ENCODE measurements at regions not wholly inside any gene's neighbourhood (a gene's known extent, or its start where the extent isn't known, plus 50 kb on each side); places are given as distances from the start of the nearest gene placed in this dataset.

- H3K4me3 ChIP-seq (ENCODE audit: low read depth in 1 of 2, low read length in 2 of 2): no peak overlapping the region
- no peak overlapping the region for H3K27ac ChIP-seq (ENCODE audit: low read depth in 2 of 2, low read length in 1 of 2)
- no peaks in the 10 kb centered on the region for H3K4me1 ChIP-seq (ENCODE audit: control insufficient read depth in 2 of 2, insufficient read depth in 2 of 2, low read length in 1 of 2)
- WGBS, 2 donors: 66 to 77% methylated on average over 2 of the region's 2 CpGs
- no peaks in the 10 kb centered on the region for H3K9me3 ChIP-seq (ENCODE audit: control insufficient read depth in 2 of 2, insufficient read depth in 1 of 2, low read depth in 1 of 2, low read length in 1 of 2)
- no peaks in the 10 kb centered on the region for H3K36me3 ChIP-seq (ENCODE audit: control insufficient read depth in 2 of 2, insufficient read depth in 2 of 2, low read length in 1 of 2)
- H3K27me3 ChIP-seq (ENCODE audit: control insufficient read depth in 1 of 2, insufficient read depth in 2 of 2, low read length in 2 of 2): no peaks in the 10 kb centered on the region
Observed at GRCh38 chr5:167624053-167624452, 667.4 kb upstream of the WWC1 start.

- Histone ChIP-seq H3K27me3 (ENCODE audit: control insufficient read depth in 1 of 2, insufficient read depth in 2 of 2, low read length in 2 of 2) (no peaks in the 10 kb centered on the region), H3K4me3 (ENCODE audit: low read depth in 1 of 2, low read length in 2 of 2) (no peak overlapping the region), H3K9me3 (ENCODE audit: control insufficient read depth in 2 of 2, insufficient read depth in 1 of 2, low read depth in 1 of 2, low read length in 1 of 2) (no peaks in the 10 kb centered on the region), H3K4me1 (ENCODE audit: control insufficient read depth in 2 of 2, insufficient read depth in 2 of 2, low read length in 1 of 2) (no peaks in the 10 kb centered on the region), H3K36me3 (ENCODE audit: control insufficient read depth in 2 of 2, insufficient read depth in 2 of 2, low read length in 1 of 2) (no peaks in the 10 kb centered on the region), H3K27ac (ENCODE audit: low read depth in 2 of 2, low read length in 1 of 2) (no peak overlapping the region)
- WGBS, 2 donors: 77 to 79% methylated on average over 8 of the region's 8 CpGs
Observed at GRCh38 chr5:167626341-167627123, 664.9 kb upstream of the WWC1 start.

DNA sequence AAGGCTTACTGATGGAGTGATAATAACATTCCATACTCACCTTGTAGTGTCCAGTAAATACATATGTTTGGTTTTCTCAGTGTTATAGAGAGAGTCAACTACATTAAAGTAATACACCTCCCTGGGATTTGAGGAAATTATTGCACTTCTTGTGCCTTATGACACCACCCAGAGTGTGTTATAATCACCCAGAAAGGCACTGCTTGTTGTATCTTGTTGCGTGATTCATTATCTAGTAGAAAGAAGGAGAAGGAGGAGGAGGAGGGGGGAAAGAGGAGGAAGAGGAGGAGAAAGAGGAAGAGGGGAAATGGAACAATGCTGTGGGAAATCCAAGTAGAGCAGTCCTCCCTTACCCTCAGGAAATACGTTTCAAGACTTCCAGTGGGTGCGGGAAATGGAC, 661.8 kb upstream of the WWC1 start:
- no peak overlapping the region for H3K27ac ChIP-seq (ENCODE audit: low read depth in 2 of 2, low read length in 1 of 2)
- no peaks in the 10 kb centered on the region for H3K36me3 ChIP-seq (ENCODE audit: control insufficient read depth in 2 of 2, insufficient read depth in 2 of 2, low read length in 1 of 2)
- 62 to 85% methylated on average over 3 of the region's 3 CpGs for WGBS, 2 donors
- no peaks in the 10 kb centered on the region for H3K4me1 ChIP-seq (ENCODE audit: control insufficient read depth in 2 of 2, insufficient read depth in 2 of 2, low read length in 1 of 2)
- H3K9me3 ChIP-seq (ENCODE audit: control insufficient read depth in 2 of 2, insufficient read depth in 1 of 2, low read depth in 1 of 2, low read length in 1 of 2): no peaks in the 10 kb centered on the region
- no peak overlapping the region for H3K4me3 ChIP-seq (ENCODE audit: low read depth in 1 of 2, low read length in 2 of 2)
- H3K27me3 ChIP-seq (ENCODE audit: control insufficient read depth in 1 of 2, insufficient read depth in 2 of 2, low read length in 2 of 2): no peaks in the 10 kb centered on the region

DNA sequence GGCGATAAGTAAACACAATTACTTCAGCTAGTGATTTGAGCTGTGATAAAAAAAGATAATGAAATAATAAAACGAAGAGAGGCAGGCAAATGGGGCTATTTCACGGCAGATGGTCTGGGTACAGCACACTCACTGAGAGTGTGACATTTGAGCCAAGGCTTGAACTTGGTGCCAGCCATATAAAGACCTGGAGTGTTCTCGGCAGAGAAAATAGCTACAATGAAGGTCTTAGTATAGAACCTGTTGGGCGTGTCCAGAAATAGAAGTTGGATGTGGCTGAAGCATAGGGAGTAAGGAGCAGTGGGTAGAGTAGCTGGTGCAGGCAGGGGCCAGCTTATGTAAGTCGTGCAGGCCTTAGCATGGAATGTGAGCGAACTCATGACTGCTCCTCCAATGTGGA, 660.3 kb upstream of the WWC1 start:
- Histone ChIP-seq H3K36me3 (ENCODE audit: control insufficient read depth in 2 of 2, insufficient read depth in 2 of 2, low read length in 1 of 2) (no peaks in the 10 kb centered on the region), H3K4me3 (ENCODE audit: low read depth in 1 of 2, low read length in 2 of 2) (no peak overlapping the region), H3K27me3 (ENCODE audit: control insufficient read depth in 1 of 2, insufficient read depth in 2 of 2, low read length in 2 of 2) (no peaks in the 10 kb centered on the region), H3K4me1 (ENCODE audit: control insufficient read depth in 2 of 2, insufficient read depth in 2 of 2, low read length in 1 of 2) (no peaks in the 10 kb centered on the region), H3K27ac (ENCODE audit: low read depth in 2 of 2, low read length in 1 of 2) (no peak overlapping the region), H3K9me3 (ENCODE audit: control insufficient read depth in 2 of 2, insufficient read depth in 1 of 2, low read depth in 1 of 2, low read length in 1 of 2) (no peaks in the 10 kb centered on the region)
- 83 to 86% methylated on average over 7 of the region's 7 CpGs for WGBS, 2 donors

DNA sequence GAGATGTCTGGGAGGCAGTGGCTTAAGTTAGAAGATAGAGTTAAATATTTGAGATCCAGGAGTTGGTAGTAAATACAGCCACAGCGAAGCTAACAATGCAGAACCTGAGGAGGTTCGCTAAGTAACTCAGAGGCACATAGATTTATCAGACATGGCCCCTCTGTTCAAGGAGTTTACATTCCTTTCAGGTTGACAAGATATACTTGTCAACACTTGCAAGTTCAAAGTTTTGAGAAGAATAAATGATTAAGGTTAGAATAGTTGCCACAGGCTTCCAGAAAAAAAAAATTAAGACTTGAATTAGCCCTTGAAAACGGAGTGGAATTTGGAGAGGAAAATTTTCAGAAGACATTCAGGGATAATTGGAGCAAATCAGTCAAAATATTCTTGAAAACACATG, 658.3 kb upstream of the WWC1 start:
- 34 to 39% methylated on average over 3 of the region's 3 CpGs for WGBS, 2 donors
- Histone ChIP-seq H3K4me1 (ENCODE audit: control insufficient read depth in 2 of 2, insufficient read depth in 2 of 2, low read length in 1 of 2) (no peaks in the 10 kb centered on the region), H3K4me3 (ENCODE audit: low read depth in 1 of 2, low read length in 2 of 2) (no peak overlapping the region), H3K9me3 (ENCODE audit: control insufficient read depth in 2 of 2, insufficient read depth in 1 of 2, low read depth in 1 of 2, low read length in 1 of 2) (no peaks in the 10 kb centered on the region), H3K36me3 (ENCODE audit: control insufficient read depth in 2 of 2, insufficient read depth in 2 of 2, low read length in 1 of 2) (no peaks in the 10 kb centered on the region), H3K27ac (ENCODE audit: low read depth in 2 of 2, low read length in 1 of 2) (no peak overlapping the region), H3K27me3 (ENCODE audit: control insufficient read depth in 1 of 2, insufficient read depth in 2 of 2, low read length in 2 of 2) (no peaks in the 10 kb centered on the region)

GRCh38 chr5:167633931-167634341, 657.5 kb upstream of the WWC1 start:
- no peaks in the 10 kb centered on the region for H3K9me3 ChIP-seq (ENCODE audit: control insufficient read depth in 2 of 2, insufficient read depth in 1 of 2, low read depth in 1 of 2, low read length in 1 of 2)
- 37 to 42% methylated on average over 2 of the region's 2 CpGs for WGBS, 2 donors
- no peak overlapping the region for H3K4me3 ChIP-seq (ENCODE audit: low read depth in 1 of 2, low read length in 2 of 2)
- H3K36me3 ChIP-seq (ENCODE audit: control insufficient read depth in 2 of 2, insufficient read depth in 2 of 2, low read length in 1 of 2): no peaks in the 10 kb centered on the region
- no peaks in the 10 kb centered on the region for H3K27me3 ChIP-seq (ENCODE audit: control insufficient read depth in 1 of 2, insufficient read depth in 2 of 2, low read length in 2 of 2)
- no peak overlapping the region for H3K27ac ChIP-seq (ENCODE audit: low read depth in 2 of 2, low read length in 1 of 2)
- no peaks in the 10 kb centered on the region for H3K4me1 ChIP-seq (ENCODE audit: control insufficient read depth in 2 of 2, insufficient read depth in 2 of 2, low read length in 1 of 2)

- Histone ChIP-seq H3K9me3 (ENCODE audit: control insufficient read depth in 2 of 2, insufficient read depth in 1 of 2, low read depth in 1 of 2, low read length in 1 of 2) (no peaks in the 10 kb centered on the region), H3K27me3 (ENCODE audit: control insufficient read depth in 1 of 2, insufficient read depth in 2 of 2, low read length in 2 of 2) (no peaks in the 10 kb centered on the region), H3K4me3 (ENCODE audit: low read depth in 1 of 2, low read length in 2 of 2) (no peak overlapping the region), H3K4me1 (ENCODE audit: control insufficient read depth in 2 of 2, insufficient read depth in 2 of 2, low read length in 1 of 2) (no peaks in the 10 kb centered on the region), H3K27ac (ENCODE audit: low read depth in 2 of 2, low read length in 1 of 2) (no peak overlapping the region), H3K36me3 (ENCODE audit: control insufficient read depth in 2 of 2, insufficient read depth in 2 of 2, low read length in 1 of 2) (no peaks in the 10 kb centered on the region)
- WGBS, 2 donors: 9 to 32% methylated on average over 1 of the region's 1 CpG
Observed at GRCh38 chr5:167634432-167634831, 657.0 kb upstream of the WWC1 start.

GRCh38 chr5:167638816-167639215, 652.6 kb upstream of the WWC1 start:
- H3K4me1 ChIP-seq (ENCODE audit: control insufficient read depth in 2 of 2, insufficient read depth in 2 of 2, low read length in 1 of 2): no peaks in the 10 kb centered on the region
- H3K27ac ChIP-seq (ENCODE audit: low read depth in 2 of 2, low read length in 1 of 2): no peak overlapping the region
- H3K27me3 ChIP-seq (ENCODE audit: control insufficient read depth in 1 of 2, insufficient read depth in 2 of 2, low read length in 2 of 2): no peaks in the 10 kb centered on the region
- H3K9me3 ChIP-seq (ENCODE audit: control insufficient read depth in 2 of 2, insufficient read depth in 1 of 2, low read depth in 1 of 2, low read length in 1 of 2): no peaks in the 10 kb centered on the region
- no peak overlapping the region for H3K4me3 ChIP-seq (ENCODE audit: low read depth in 1 of 2, low read length in 2 of 2)
- H3K36me3 ChIP-seq (ENCODE audit: control insufficient read depth in 2 of 2, insufficient read depth in 2 of 2, low read length in 1 of 2): no peaks in the 10 kb centered on the region
- 64 to 65% methylated on average over 2 of the region's 2 CpGs for WGBS, 2 donors

DNA sequence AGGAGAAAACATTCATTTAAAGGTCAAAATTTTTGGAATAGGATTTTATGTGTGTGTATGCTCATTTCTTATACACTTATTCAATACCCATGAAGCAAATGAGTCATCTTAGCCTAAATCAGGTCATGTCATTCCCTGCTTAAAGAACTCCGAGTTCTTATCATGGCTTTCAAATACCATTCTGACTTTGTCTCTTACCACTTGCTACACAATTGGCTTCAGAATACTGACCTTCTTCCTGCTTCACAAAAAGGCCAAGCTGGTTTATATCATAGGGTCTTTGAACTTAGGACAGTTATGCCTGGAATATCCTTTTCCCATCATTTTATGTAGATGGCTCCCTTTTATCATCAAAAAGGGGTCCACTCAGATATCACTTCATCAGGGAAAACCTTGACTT, 652.2 kb upstream of the WWC1 start:
- Histone ChIP-seq H3K36me3 (ENCODE audit: control insufficient read depth in 2 of 2, insufficient read depth in 2 of 2, low read length in 1 of 2) (no peaks in the 10 kb centered on the region), H3K4me3 (ENCODE audit: low read depth in 1 of 2, low read length in 2 of 2) (no peak overlapping the region), H3K27me3 (ENCODE audit: control insufficient read depth in 1 of 2, insufficient read depth in 2 of 2, low read length in 2 of 2) (no peaks in the 10 kb centered on the region), H3K27ac (ENCODE audit: low read depth in 2 of 2, low read length in 1 of 2) (no peak overlapping the region), H3K4me1 (ENCODE audit: control insufficient read depth in 2 of 2, insufficient read depth in 2 of 2, low read length in 1 of 2) (no peaks in the 10 kb centered on the region), H3K9me3 (ENCODE audit: control insufficient read depth in 2 of 2, insufficient read depth in 1 of 2, low read depth in 1 of 2, low read length in 1 of 2) (no peaks in the 10 kb centered on the region)
- WGBS, 2 donors: 24 to 29% methylated on average over 1 of the region's 1 CpG

GRCh38 chr5:167639766-167640165, 651.7 kb upstream of the WWC1 start:
- Histone ChIP-seq H3K27me3 (ENCODE audit: control insufficient read depth in 1 of 2, insufficient read depth in 2 of 2, low read length in 2 of 2) (no peaks in the 10 kb centered on the region), H3K36me3 (ENCODE audit: control insufficient read depth in 2 of 2, insufficient read depth in 2 of 2, low read length in 1 of 2) (no peaks in the 10 kb centered on the region), H3K27ac (ENCODE audit: low read depth in 2 of 2, low read length in 1 of 2) (no peak overlapping the region), H3K9me3 (ENCODE audit: control insufficient read depth in 2 of 2, insufficient read depth in 1 of 2, low read depth in 1 of 2, low read length in 1 of 2) (no peaks in the 10 kb centered on the region), H3K4me3 (ENCODE audit: low read depth in 1 of 2, low read length in 2 of 2) (no peak overlapping the region), H3K4me1 (ENCODE audit: control insufficient read depth in 2 of 2, insufficient read depth in 2 of 2, low read length in 1 of 2) (no peaks in the 10 kb centered on the region)
